Nephron progenitor cell (in vitro differentiated cells): ENCODE measurements at regions not wholly inside any gene's neighbourhood (a gene's known extent, or its start where the extent isn't known, plus 50 kb on each side); places are given as distances from the start of the nearest gene placed in this dataset.

Experiments used
- DNase-seq: peaks from one replicate; pipeline ENCODE4 v3.0.0; 2021
- H3K27ac Mint-ChIP-seq: 2 replicates; pipeline ENCODE4 v1.8.0; 2021; ENCODE audit warnings: mild to moderate bottlenecking, moderate library complexity, mixed read lengths
- H3K27me3 Mint-ChIP-seq: 2 replicates; pipeline ENCODE4 v1.8.0; 2021; ENCODE audit warnings: mild to moderate bottlenecking, low read depth, mixed read lengths; ENCODE audit not compliant: poor library complexity
- H3K36me3 Mint-ChIP-seq: 2 replicates; pipeline ENCODE4 v1.8.0; 2021; ENCODE audit warnings: low read depth, mixed read lengths
- H3K4me1 Mint-ChIP-seq: 2 replicates; pipeline ENCODE4 v1.8.0; 2021; ENCODE audit warnings: mixed read lengths
- H3K4me3 Mint-ChIP-seq: 2 replicates; pipeline ENCODE4 v1.8.0; 2021; ENCODE audit warnings: mild to moderate bottlenecking, moderate library complexity, mixed read lengths
- H3K9me3 Mint-ChIP-seq: 2 replicates; pipeline ENCODE4 v1.8.0; 2021; ENCODE audit warnings: mild to moderate bottlenecking, moderate library complexity, mixed read lengths
- TF ChIP-seq, protein P1 (sequence below): fragments of 200-600 bp; sonication (generic); IDR thresholded peaks from 2 replicates; pipeline ENCODE4 v1.5.0; 2021; ENCODE audit warnings: antibody characterized with exemption

DNA sequence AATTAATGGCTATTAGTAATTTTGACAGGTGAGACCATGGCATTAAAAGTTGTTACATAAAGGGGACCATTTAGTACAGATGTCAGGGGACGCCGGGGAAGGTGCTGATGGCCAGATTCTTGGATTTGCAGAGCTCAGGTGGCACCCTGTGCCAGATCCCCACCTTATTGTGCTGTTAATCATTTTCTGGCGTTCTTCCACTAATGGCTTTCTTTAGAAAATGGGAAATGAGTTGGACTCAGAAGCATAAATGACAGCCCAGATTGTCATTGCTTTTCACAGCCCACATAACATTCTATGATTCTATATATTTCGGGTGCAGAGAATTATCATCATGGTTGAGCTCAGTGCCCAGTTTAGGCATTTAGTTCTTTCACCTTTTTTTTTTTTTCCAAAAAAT, 257.2 kb upstream of the TCF4 start:
- peaks cover 4% of the 10 kb centered on the region for H3K4me1 Mint-ChIP-seq
- TF ChIP-seq, protein P1, sequence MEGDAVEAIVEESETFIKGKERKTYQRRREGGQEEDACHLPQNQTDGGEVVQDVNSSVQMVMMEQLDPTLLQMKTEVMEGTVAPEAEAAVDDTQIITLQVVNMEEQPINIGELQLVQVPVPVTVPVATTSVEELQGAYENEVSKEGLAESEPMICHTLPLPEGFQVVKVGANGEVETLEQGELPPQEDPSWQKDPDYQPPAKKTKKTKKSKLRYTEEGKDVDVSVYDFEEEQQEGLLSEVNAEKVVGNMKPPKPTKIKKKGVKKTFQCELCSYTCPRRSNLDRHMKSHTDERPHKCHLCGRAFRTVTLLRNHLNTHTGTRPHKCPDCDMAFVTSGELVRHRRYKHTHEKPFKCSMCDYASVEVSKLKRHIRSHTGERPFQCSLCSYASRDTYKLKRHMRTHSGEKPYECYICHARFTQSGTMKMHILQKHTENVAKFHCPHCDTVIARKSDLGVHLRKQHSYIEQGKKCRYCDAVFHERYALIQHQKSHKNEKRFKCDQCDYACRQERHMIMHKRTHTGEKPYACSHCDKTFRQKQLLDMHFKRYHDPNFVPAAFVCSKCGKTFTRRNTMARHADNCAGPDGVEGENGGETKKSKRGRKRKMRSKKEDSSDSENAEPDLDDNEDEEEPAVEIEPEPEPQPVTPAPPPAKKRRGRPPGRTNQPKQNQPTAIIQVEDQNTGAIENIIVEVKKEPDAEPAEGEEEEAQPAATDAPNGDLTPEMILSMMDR = no peak
- no peak overlapping the region for H3K4me3 Mint-ChIP-seq
- H3K27me3 Mint-ChIP-seq = peaks cover 3% of the 10 kb centered on the region
- no peak for DNase-seq
- peaks cover 12% of the 10 kb centered on the region for H3K9me3 Mint-ChIP-seq
- H3K27ac Mint-ChIP-seq = no peak overlapping the region
- peaks cover 5% of the 10 kb centered on the region for H3K36me3 Mint-ChIP-seq

DNA sequence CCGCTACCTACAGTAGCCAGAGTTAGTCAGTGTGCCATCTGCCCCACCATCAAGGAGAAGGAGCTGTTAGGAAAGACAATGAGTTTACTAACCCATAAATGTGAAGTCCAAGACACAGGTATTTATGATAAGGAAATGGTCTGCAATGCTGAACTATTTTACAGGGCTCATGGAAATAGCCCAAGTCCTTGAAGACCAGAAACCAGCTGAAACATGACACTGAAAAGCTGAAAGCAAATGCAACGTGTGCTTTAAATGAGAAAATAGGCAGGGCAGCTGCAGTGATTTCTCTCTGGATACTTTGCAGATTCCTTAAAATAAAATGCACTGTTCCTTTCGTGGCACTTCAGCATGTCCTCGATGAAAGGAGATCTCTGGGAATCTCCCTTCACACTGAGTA, 256.4 kb upstream of the TCF4 start:
- H3K36me3 Mint-ChIP-seq = peaks cover 5% of the 10 kb centered on the region
- H3K9me3 Mint-ChIP-seq = peaks cover 21% of the 10 kb centered on the region
- TF ChIP-seq, protein P1 = no peak
- no peak for DNase-seq
- H3K4me1 Mint-ChIP-seq = peaks cover 4% of the 10 kb centered on the region
- no peak overlapping the region for H3K4me3 Mint-ChIP-seq
- peaks cover 3% of the 10 kb centered on the region for H3K27me3 Mint-ChIP-seq
- H3K27ac Mint-ChIP-seq = no peak overlapping the region

DNA sequence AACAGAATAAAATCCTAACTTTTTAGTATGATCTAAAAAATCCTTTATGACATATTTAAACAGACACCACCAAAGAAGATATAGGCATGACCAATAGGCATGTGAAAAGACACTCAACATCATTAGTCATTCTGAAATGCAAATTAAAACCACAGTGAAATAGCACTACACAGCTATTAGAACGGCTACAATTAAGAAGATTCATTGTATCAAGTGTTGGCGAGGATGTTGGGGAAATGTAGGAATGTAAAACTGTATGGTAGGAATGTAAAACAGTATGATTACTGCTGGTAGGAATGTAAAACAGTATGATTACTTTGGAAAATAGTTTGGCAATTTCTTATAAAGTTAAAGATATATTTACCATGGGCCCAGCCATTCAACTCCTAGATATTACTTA, 253.3 kb upstream of the TCF4 start:
- Mint-ChIP-seq H3K4me3 (no peak overlapping the region), H3K4me1 (peaks cover 4% of the 10 kb centered on the region), H3K36me3 (peaks cover 5% of the 10 kb centered on the region), H3K27me3 (peaks cover 3% of the 10 kb centered on the region), H3K9me3 (peaks cover 23% of the 10 kb centered on the region), H3K27ac (no peak overlapping the region)
- TF ChIP-seq, protein P1 = no peak
- no peak for DNase-seq

DNA sequence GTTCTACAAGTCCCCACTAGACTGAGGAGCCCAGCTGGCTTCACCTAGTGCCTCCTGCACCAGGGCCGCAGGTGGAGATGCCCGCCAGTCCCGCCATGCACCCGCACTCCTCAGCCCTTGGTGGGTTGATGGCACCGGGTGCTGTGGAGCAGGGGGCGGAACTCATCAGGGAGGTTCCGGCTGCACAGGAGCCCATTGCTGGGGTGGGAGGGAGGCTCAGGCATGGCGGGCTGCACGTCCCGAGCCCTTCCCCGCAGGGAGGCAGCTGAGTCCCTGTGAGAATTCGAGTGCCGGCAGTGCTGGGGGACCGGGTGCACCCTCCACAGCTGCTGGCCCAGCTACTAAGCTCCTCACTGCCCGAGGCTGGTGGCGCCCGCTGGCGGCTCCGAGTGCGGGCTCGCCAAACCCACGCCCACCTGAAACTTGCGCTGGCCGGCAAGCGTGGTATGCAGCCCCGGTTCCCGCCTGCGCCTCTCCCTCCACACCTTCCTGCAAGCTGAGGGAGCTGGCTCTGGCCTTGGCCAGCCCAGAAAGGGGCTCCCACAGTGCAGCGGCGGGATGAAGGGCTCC, 252.7 kb upstream of the TCF4 start:
- Mint-ChIP-seq H3K9me3 (peaks cover 23% of the 10 kb centered on the region), H3K36me3 (peaks cover 5% of the 10 kb centered on the region), H3K27ac (no peak overlapping the region), H3K27me3 (peaks cover 3% of the 10 kb centered on the region), H3K4me1 (peaks cover 4% of the 10 kb centered on the region), H3K4me3 (no peak overlapping the region)
- DNase-seq = no peak
- TF ChIP-seq, protein P1 = no peak

DNA sequence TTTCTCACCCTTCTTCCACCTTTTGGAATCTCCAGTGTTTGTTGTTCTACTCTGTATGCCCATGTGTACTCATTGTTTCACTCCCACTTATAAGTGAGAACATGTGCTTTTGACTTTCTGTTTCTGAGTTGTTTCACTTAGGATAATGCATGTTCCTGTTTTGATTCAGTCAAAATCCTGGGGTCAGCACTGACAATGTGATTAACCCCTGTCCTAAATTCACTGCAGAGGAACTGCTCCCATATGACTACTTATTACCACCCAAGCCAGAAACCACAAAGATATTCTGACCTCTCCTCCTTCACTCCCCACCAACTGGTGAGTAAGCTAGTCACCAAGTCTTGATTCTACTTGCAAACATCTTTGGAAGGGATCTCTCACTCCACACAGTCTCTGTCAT, 251.4 kb upstream of the TCF4 start:
- peaks cover 3% of the 10 kb centered on the region for H3K4me1 Mint-ChIP-seq
- no peaks in the 10 kb centered on the region for H3K27me3 Mint-ChIP-seq
- no peak overlapping the region for H3K4me3 Mint-ChIP-seq
- no peak overlapping the region for H3K27ac Mint-ChIP-seq
- H3K36me3 Mint-ChIP-seq = peaks cover 5% of the 10 kb centered on the region
- no peak for DNase-seq
- TF ChIP-seq, protein P1 = no peak
- H3K9me3 Mint-ChIP-seq = peaks cover 25% of the 10 kb centered on the region

DNA sequence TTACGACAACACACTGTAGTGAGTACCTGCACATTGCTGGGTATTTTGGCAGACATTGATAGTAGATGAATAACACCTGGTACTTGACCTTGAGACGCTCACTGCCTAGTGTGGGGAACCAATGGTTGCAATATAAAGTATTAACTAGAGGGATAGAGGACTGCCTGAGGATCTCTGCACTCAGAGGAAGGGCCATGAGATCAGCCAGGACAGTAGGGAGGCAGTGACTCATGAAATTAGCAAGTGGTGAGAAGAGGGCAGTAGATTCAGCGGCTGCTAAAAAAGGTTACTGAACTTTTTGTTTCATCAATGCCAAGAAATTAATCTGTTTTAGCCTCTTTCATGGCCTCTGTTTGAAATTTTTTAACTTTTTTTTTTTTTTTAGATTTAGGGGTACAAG, 250.8 kb upstream of the TCF4 start:
- Mint-ChIP-seq H3K27ac (no peak overlapping the region), H3K9me3 (peaks cover 26% of the 10 kb centered on the region), H3K27me3 (no peaks in the 10 kb centered on the region), H3K4me1 (no peaks in the 10 kb centered on the region), H3K36me3 (peaks cover 5% of the 10 kb centered on the region), H3K4me3 (no peak overlapping the region)
- no peak for DNase-seq
- TF ChIP-seq, protein P1 = no peak
